WI38 (cell line): ENCODE measurements at regions not wholly inside any gene's neighbourhood (a gene's known extent, or its start where the extent isn't known, plus 50 kb on each side); places are given as distances from the start of the nearest gene placed in this dataset.

Experiments
- H3K4me3 ChIP-seq: 2 replicates; pipeline ENCODE4 v1.5.1; 2011; ENCODE audit warnings: low read depth, mild to moderate bottlenecking, control low read depth, low read length
- TF ChIP-seq, protein P1 (sequence below): IDR thresholded peaks from 2 replicates; pipeline ENCODE4 v1.5.1; 2012; ENCODE audit warnings: low read depth, mild to moderate bottlenecking, control low read depth, low read length

- TF ChIP-seq, protein P1, sequence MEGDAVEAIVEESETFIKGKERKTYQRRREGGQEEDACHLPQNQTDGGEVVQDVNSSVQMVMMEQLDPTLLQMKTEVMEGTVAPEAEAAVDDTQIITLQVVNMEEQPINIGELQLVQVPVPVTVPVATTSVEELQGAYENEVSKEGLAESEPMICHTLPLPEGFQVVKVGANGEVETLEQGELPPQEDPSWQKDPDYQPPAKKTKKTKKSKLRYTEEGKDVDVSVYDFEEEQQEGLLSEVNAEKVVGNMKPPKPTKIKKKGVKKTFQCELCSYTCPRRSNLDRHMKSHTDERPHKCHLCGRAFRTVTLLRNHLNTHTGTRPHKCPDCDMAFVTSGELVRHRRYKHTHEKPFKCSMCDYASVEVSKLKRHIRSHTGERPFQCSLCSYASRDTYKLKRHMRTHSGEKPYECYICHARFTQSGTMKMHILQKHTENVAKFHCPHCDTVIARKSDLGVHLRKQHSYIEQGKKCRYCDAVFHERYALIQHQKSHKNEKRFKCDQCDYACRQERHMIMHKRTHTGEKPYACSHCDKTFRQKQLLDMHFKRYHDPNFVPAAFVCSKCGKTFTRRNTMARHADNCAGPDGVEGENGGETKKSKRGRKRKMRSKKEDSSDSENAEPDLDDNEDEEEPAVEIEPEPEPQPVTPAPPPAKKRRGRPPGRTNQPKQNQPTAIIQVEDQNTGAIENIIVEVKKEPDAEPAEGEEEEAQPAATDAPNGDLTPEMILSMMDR, result no peak
- no peak overlapping the region for H3K4me3 ChIP-seq
Measured at GRCh38 chr14:97359341-97359740, 562.2 kb downstream of the VRK1 start.

GRCh38 chr14:97361181-97361580, 564.0 kb downstream of the VRK1 start:
- H3K4me3 ChIP-seq, result no peak overlapping the region
- TF ChIP-seq, protein P1, result no peak

- no peak overlapping the region for H3K4me3 ChIP-seq
- TF ChIP-seq, protein P1, result no peak
Measured at GRCh38 chr14:97361958-97362357, 564.8 kb downstream of the VRK1 start.

- H3K4me3 ChIP-seq, result no peak overlapping the region
- TF ChIP-seq, protein P1, result no peak
Measured at GRCh38 chr14:97366400-97366799, 569.2 kb downstream of the VRK1 start.

DNA sequence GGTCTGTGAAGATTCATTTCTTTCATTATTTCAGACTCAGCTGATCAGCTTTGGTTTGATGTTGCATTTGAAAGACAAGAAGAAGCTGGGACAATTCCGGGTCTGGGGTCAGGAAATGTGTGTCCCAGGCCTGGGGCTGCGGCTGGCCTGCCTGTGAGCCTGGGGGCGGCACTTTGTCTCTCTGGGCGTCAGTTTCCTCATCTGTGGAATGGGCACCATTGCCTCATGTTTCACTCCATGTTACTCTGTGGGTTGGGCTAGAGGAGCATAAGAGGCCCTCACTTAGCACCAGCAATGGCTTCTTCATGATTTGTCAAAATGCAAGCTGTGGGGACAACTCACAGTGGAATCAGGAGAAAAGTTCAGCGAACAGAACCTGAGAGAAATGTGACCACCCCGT, 570.1 kb downstream of the VRK1 start:
- no peak overlapping the region for H3K4me3 ChIP-seq
- TF ChIP-seq, protein P1, result no peak

- H3K4me3 ChIP-seq, result no peak overlapping the region
- TF ChIP-seq, protein P1, result no peak
Measured at GRCh38 chr14:97368049-97368448, 570.9 kb downstream of the VRK1 start.

DNA sequence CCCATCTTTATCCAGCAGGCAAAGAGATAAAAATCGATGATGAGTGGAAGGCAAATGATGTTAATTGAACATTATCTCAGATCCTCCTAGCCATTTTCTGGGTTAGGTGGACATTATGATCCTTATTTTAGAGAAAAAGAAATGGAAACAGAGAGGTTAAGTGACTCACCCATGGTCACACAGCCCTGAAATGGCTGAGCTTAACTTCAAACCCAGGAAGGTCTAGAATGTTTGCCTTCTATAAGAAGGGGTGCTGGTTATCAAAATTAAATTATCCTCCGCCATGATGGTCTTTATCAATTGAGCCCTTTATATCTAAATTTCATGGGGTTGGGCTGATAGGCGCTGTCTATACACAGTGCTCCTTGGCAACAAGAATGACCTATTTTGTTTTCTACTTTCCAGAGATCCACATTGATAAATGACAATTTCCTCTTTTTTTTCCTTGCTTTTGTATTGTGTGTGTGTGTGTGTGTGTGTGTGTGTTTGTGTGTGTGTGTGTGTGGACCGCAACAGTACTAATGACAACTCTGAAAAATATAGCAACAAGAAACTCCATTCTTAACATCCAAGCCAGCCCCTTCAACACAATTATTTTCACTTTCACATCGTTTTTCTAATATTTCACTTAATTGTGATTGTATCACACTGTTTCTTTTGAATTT, 571.9 kb downstream of the VRK1 start:
- H3K4me3 ChIP-seq, result no peak overlapping the region
- TF ChIP-seq, protein P1, result no peak
